Panc1 (cell line): ENCODE measurements at regions not wholly inside any gene's neighbourhood (a gene's known extent, or its start where the extent isn't known, plus 50 kb on each side); places are given as distances from the start of the nearest gene placed in this dataset.
A peak's percentile ranks its signal among the peaks of the same experiment; 100 is the strongest.
"Not testable (repeated sequence)": the region's sequence is repeated elsewhere in the genome, so short reads cannot be mapped to it uniquely, and the experiment has no call there.

ENCODE experiments used
- ATAC-seq: fragments of 200-7000 bp; cut with Tn5 transposase; 2 replicates; pipeline ENCODE4 v1.9.1; 2020; ENCODE audit warnings: mild to moderate bottlenecking, moderate library complexity
- BruUV-seq: library from RNA; stranded (reverse); fragments of 400-500 nt; replicated peaks from 2 replicates; lab custom pipeline; 2021; lab: Mats Ljungman, UMichigan
- CTCF ChIA-PET: fragments of 300-600 bp; sonication (Branson Sonifier 250); formaldehyde crosslinking; loops from one replicate; lab custom pipeline; 2022; ENCODE audit warnings: antibody characterized with exemption; lab: Charles Lee
- POLR2A ChIA-PET: fragments of 300-600 bp; sonication (Branson Sonifier 250); formaldehyde crosslinking; loops from one replicate; lab custom pipeline; 2022; ENCODE audit warnings: antibody characterized with exemption; lab: Charles Lee
- DNase-seq: peaks from one replicate; pipeline ENCODE4 v3.0.0-alpha.2; 2010; ENCODE audit warnings: low read depth, low spot score
- H3K27ac ChIP-seq: 2 replicates; pipeline ENCODE4 v1.5.1; 2011; ENCODE audit warnings: mild to moderate bottlenecking, low read length, inconsistent platforms
- H3K27me3 ChIP-seq: fragments of 200-500 bp; sonication (Bioruptor generic); 2 replicates; pipeline ENCODE4 v1.6.0; 2014; ENCODE audit warnings: low read length, inconsistent platforms; ENCODE audit not compliant: control insufficient read depth, insufficient read depth
- H3K36me3 ChIP-seq: fragments of 200-500 bp; sonication (Bioruptor generic); 2 replicates; pipeline ENCODE4 v1.5.1; 2014; ENCODE audit warnings: inconsistent platforms, mild to moderate bottlenecking, low read length, moderate library complexity; ENCODE audit not compliant: control insufficient read depth, insufficient read depth
- H3K4me1 ChIP-seq: 2 replicates; pipeline ENCODE4 v1.5.1; 2011; ENCODE audit warnings: inconsistent platforms, mild to moderate bottlenecking, low read length, moderate library complexity; ENCODE audit not compliant: control insufficient read depth, insufficient read depth
- H3K4me3 ChIP-seq, 2 experiments: 2 replicates each; pipeline ENCODE4 v1.5.1; 2011 to 2012; ENCODE audit warnings: low read depth in 2 of 2, low read length in 2 of 2, mild to moderate bottlenecking in 2 of 2, inconsistent platforms in 1 of 2, moderate library complexity in 1 of 2
- H3K9me3 ChIP-seq: fragments of 200-500 bp; sonication (Bioruptor generic); 2 replicates; pipeline ENCODE4 v1.5.1; 2014; ENCODE audit warnings: low read depth, mild to moderate bottlenecking, inconsistent platforms, low read length, moderate library complexity; ENCODE audit not compliant: control insufficient read depth, insufficient read depth
- POLR2AphosphoS5 ChIP-seq: IDR thresholded peaks from 2 replicates; pipeline ENCODE4 v1.6.1; 2012; ENCODE audit warnings: mild to moderate bottlenecking, low read depth, low read length, moderate library complexity
- SIN3A ChIP-seq: IDR thresholded peaks from 2 replicates; pipeline ENCODE4 v1.6.1; 2012; ENCODE audit warnings: low read depth, mild to moderate bottlenecking, low read length, moderate library complexity, borderline replicate concordance; ENCODE audit not compliant: insufficient read depth
- TCF7L2 ChIP-seq: IDR thresholded peaks from 2 replicates; pipeline ENCODE4 v1.6.1; 2011; ENCODE audit warnings: mild to moderate bottlenecking, low read depth, low read length, inconsistent platforms
- in situ Hi-C: cut with HindIII; loops from 2 replicates; pipeline ENCODE4 v1.10.0; 2016; ENCODE audit warnings: low sequenced_read_pairs, low pct_unique_long_range_greater_than_20kb
- intact Hi-C: fragments of 100-400 bp; cut with micrococcal nuclease; formaldehyde crosslinking; loops from one replicate; pipeline ENCODE4 v1.10.0; 2022; ENCODE audit not compliant: unreplicated experiment
- TF ChIP-seq, protein P1 (sequence below): fragments of 450-650 bp; IDR thresholded peaks from 2 replicates; pipeline ENCODE4 v1.5.1; 2017; ENCODE audit warnings: mild to moderate bottlenecking
- TF ChIP-seq, protein P2 (sequence below), 2 experiments: IDR thresholded peaks; 2 replicates each; pipeline ENCODE4 v1.6.1; 2011 to 2012; ENCODE audit warnings: low read depth in 2 of 2, control low read depth in 1 of 2, low read length in 1 of 2, mild to moderate bottlenecking in 1 of 2, moderate library complexity in 1 of 2; ENCODE audit not compliant: insufficient read depth in 1 of 2

DNA sequence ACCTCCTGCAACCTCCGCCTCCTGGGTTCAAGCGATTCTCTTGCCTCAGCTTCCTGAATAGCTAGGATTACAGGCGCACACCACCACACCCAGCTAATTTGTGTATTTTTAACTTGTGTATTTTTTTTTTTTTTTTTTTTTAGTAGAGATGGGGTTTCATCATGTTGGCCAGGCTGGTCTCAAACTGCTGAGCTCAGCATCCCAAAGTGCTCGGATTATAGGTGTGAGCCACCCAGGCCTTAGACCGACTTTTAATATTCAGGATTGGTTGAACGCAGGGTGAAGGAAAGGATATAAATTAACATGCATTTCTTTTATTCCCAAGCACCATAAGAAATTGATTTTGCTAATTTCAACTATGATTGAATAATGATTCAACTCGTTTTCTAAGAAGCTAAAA is 798.6 kb downstream of the GATA3 start:
- no peak for ATAC-seq
- intact Hi-C loops, result no loop called here
- Histone ChIP-seq H3K27ac (no peak overlapping the region), H3K4me3 (no peak overlapping the region), H3K36me3 (no peaks in the 10 kb centered on the region), H3K4me1 (no peaks in the 10 kb centered on the region), H3K27me3 (no peaks in the 10 kb centered on the region), H3K9me3 (no peaks in the 10 kb centered on the region)
- POLR2A ChIA-PET, result no interaction called here
- CTCF ChIA-PET, result no interaction called here
- TF ChIP-seq TCF7L2 (no peak), POLR2AphosphoS5 (no peak), SIN3A (no peak)
- TF ChIP-seq, protein P1, sequence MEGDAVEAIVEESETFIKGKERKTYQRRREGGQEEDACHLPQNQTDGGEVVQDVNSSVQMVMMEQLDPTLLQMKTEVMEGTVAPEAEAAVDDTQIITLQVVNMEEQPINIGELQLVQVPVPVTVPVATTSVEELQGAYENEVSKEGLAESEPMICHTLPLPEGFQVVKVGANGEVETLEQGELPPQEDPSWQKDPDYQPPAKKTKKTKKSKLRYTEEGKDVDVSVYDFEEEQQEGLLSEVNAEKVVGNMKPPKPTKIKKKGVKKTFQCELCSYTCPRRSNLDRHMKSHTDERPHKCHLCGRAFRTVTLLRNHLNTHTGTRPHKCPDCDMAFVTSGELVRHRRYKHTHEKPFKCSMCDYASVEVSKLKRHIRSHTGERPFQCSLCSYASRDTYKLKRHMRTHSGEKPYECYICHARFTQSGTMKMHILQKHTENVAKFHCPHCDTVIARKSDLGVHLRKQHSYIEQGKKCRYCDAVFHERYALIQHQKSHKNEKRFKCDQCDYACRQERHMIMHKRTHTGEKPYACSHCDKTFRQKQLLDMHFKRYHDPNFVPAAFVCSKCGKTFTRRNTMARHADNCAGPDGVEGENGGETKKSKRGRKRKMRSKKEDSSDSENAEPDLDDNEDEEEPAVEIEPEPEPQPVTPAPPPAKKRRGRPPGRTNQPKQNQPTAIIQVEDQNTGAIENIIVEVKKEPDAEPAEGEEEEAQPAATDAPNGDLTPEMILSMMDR, result no peak
- TF ChIP-seq, protein P2, sequence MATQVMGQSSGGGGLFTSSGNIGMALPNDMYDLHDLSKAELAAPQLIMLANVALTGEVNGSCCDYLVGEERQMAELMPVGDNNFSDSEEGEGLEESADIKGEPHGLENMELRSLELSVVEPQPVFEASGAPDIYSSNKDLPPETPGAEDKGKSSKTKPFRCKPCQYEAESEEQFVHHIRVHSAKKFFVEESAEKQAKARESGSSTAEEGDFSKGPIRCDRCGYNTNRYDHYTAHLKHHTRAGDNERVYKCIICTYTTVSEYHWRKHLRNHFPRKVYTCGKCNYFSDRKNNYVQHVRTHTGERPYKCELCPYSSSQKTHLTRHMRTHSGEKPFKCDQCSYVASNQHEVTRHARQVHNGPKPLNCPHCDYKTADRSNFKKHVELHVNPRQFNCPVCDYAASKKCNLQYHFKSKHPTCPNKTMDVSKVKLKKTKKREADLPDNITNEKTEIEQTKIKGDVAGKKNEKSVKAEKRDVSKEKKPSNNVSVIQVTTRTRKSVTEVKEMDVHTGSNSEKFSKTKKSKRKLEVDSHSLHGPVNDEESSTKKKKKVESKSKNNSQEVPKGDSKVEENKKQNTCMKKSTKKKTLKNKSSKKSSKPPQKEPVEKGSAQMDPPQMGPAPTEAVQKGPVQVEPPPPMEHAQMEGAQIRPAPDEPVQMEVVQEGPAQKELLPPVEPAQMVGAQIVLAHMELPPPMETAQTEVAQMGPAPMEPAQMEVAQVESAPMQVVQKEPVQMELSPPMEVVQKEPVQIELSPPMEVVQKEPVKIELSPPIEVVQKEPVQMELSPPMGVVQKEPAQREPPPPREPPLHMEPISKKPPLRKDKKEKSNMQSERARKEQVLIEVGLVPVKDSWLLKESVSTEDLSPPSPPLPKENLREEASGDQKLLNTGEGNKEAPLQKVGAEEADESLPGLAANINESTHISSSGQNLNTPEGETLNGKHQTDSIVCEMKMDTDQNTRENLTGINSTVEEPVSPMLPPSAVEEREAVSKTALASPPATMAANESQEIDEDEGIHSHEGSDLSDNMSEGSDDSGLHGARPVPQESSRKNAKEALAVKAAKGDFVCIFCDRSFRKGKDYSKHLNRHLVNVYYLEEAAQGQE (IDR thresholded peaks at IDR 0.05; ENCODE audit: insufficient read depth in 1 of 2, low read depth in 2 of 2, low read length in 1 of 2), result no peak
- BruUV-seq, result no TSS peak
- DNase-seq, result no peak
- in situ Hi-C loops, result no loop called here

DNA sequence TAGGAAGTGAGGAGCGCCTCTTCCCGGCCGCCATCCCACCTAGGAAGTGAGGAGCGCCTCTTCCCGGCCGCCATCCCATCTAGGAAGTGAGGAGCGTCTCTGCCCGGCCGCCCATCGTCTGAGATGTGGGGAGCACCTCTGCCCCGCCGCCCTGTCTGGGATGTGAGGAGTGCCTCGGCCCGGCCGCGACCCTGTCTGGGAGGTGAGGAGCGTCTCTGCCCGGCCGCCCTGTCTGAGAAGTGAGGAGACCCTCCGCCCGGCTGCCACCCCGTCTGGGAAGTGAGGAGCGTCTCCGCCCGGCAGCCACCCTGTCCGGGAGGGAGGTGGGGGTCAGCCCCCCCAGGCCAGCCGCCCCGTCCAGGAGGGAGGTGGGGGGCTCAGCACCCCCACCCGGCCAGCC is 814.4 kb downstream of the GATA3 start:
- H3K4me1 ChIP-seq, BruUV-seq, H3K27ac ChIP-seq, in situ Hi-C loops, H3K27me3 ChIP-seq, ATAC-seq, H3K36me3 ChIP-seq, H3K9me3 ChIP-seq, POLR2A ChIA-PET, H3K4me3 ChIP-seq, CTCF ChIA-PET, intact Hi-C loops, DNase-seq: not testable (repeated sequence)

DNA sequence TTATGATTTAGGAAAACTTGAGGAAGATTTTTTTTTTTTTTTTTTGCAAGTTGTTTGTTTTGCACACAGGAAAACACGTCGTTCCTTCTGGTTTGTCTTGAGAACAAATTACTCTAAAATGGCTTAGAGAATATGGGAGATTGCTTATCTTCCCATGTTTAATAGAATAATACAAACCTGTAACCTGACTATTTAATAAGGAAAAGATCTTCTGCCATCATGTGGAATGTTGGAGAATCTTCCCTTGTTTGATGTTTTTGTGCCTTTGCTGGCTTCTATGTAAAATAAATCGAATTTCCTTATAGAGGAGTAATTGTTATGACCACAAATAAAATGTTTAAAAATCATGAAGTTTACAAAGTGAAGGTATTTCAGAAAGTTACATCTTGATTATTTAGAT is 818.8 kb downstream of the GATA3 start:
- Histone ChIP-seq H3K9me3 (no peaks in the 10 kb centered on the region), H3K4me3 (no peak overlapping the region), H3K36me3 (no peaks in the 10 kb centered on the region), H3K4me1 (no peaks in the 10 kb centered on the region; the same call in 1 of the 2 replicates), H3K27ac (no peak overlapping the region), H3K27me3 (no peaks in the 10 kb centered on the region)
- intact Hi-C loops, result no loop called here
- DNase-seq (peak; percentile 17), ATAC-seq (no peak)
- BruUV-seq, result no TSS peak
- ChIA-PET POLR2A (no interaction called here), CTCF (no interaction called here)
- in situ Hi-C loops, result no loop called here
- TF ChIP-seq TCF7L2 (no peak), SIN3A (no peak), POLR2AphosphoS5 (no peak)
- TF ChIP-seq, protein P1, result peak; percentile 25; the same call in 1 of the 2 replicates
- TF ChIP-seq, protein P2 (IDR thresholded peaks at IDR 0.05; ENCODE audit: insufficient read depth in 1 of 2, low read depth in 2 of 2, low read length in 1 of 2), result no peak
